GM23248 (cell line): ENCODE measurements at regions not wholly inside any gene's neighbourhood (a gene's known extent, or its start where the extent isn't known, plus 50 kb on each side); places are given as distances from the start of the nearest gene placed in this dataset.

Source experiments
- EZH2 ChIP-seq: fragments of 200-600 bp; sonication (generic); IDR thresholded peaks from 2 replicates; pipeline ENCODE4 v1.6.1; 2018; ENCODE audit warnings: antibody characterized with exemption, mild to moderate bottlenecking; ENCODE audit not compliant: insufficient read depth, poor library complexity, severe bottlenecking
- EZH2phosphoT487 ChIP-seq: fragments of 200-600 bp; sonication (generic); IDR thresholded peaks from 2 replicates; pipeline ENCODE4 v1.6.1; 2018; ENCODE audit warnings: antibody characterized with exemption, moderate library complexity, mild to moderate bottlenecking, low read depth; ENCODE audit not compliant: insufficient read depth

GRCh38 chr7:41627645-41628298, 75.1 kb downstream of the INHBA start:
- TF ChIP-seq EZH2phosphoT487 = no peak
- TF ChIP-seq EZH2 = no peak
